Stomach (tissue), 4 donors: ENCODE measurements at regions not wholly inside any gene's neighbourhood (a gene's known extent, or its start where the extent isn't known, plus 50 kb on each side); places are given as distances from the start of the nearest gene placed in this dataset.

Experiments used
- CTCF ChIP-seq, 7 experiments: fragments of 450-650 bp in 4 of 7; fragments of 200-600 bp in 3 of 7; sonication (generic) in 3 of 7; IDR thresholded peaks; one replicate each; pipeline ENCODE4 v1.5.1; 2016 to 2019; ENCODE audit warnings: antibody characterized with exemption in 7 of 7, control low read depth in 2 of 7, mild to moderate bottlenecking in 1 of 7
- POLR2A ChIP-seq, 4 donors: fragments of 450-650 bp; IDR thresholded peaks; one replicate each; pipeline ENCODE4 v1.6.1; 2016; ENCODE audit warnings: antibody characterized with exemption in 4 of 4, control low read depth in 2 of 4, mild to moderate bottlenecking in 1 of 4, moderate library complexity in 1 of 4
- POLR2AphosphoS5 ChIP-seq, 3 donors: sonication (generic); formaldehyde crosslinking; IDR thresholded peaks; one replicate each; pipeline ENCODE4 v1.6.1; 2016; ENCODE audit warnings: antibody characterized with exemption in 3 of 3

DNA sequence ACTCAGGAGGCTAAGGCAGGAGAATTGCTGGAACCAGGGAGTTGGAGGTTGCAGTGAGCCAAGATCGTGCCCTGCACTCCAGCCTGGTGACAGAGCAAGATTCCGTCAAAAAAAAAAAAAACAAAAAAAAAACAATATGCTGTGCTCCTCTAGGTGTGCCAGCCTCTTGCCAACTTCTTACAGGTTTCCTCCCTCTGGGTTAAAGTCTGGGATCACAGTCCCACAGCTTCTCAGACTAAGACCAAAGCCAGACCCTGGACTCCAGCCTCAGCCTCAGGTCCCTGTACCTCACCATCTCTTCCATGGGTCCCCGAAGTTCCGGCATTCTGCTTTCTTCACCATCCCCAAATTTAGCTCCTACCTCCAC lies 180.8 kb upstream of the MVB12B start:
- TF ChIP-seq CTCF (IDR thresholded peaks at IDR 0.05), result no peak
- TF ChIP-seq POLR2AphosphoS5 (IDR thresholded peaks at IDR 0.05), result no peak
- no peak for TF ChIP-seq POLR2A (IDR thresholded peaks at IDR 0.05)
